HG03558 (cell line): ENCODE measurements at regions not wholly inside any gene's neighbourhood (a gene's known extent, or its start where the extent isn't known, plus 50 kb on each side); places are given as distances from the start of the nearest gene placed in this dataset.

Experiments
- ATAC-seq: cut with Tn5 transposase; IDR thresholded peaks from one replicate; pipeline ENCODE4 v1.9.1; 2021; ENCODE audit warnings: moderate number of reproducible peaks; ENCODE audit not compliant: unreplicated experiment; ENCODE audit errors: extremely low read depth

DNA sequence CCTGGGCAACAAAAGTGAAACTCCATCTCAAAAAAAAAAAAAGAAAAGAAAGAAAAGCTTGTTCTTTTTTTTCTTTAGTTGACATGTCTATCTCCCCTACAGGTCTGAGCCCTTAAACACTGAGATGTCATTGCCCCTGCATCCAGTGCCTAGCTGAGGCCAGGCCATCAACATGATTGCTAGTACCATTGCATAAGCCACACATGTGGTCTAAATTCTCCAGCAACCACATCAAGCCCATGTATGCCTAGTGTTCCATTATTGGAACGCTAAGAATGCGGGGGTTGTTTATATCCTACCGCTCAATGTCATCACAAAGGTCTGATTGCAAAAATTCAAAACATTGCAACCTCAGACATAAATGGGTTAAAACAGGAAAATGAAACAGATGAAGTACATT lies 62.7 kb downstream of the NPTX2 start:
- no peak for ATAC-seq

DNA sequence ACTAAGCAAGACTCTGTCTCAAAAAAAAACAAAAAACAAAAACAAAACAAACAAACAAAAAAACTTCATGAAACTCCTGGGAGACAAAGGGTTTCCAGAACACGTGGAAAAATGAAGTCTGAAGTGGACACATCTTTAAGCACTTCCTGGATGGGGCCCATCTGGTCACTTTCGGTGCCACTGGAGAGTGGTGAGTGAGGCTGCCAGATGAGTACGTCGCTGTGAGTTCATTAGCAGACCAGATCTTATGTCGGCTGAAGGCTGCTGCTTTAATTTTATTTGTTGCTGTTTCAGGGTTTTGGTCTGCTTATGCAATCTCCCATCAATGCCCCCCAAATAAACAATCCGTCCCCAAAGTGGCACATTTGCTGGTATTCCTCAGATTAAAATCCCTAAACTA lies 64.4 kb downstream of the NPTX2 start:
- ATAC-seq = no peak

DNA sequence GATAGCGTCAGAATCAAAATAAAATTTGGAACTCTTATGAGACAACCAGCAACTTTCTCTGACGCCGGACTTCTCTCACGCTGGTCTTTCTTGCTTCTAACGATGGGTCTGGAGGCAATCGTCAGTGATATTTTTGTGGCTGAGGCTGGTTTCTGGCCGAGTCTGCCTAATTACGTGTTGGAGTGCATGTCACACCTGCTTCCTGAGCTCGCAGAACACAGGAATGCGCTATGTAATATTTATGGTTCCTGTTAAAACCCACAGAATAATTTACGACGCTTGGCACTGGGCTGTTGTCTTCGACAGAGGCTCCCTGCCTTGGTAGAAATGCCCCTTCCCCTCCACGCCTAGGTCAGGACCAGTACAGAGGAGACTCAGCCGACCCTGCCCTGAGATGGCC lies 64.9 kb downstream of the NPTX2 start:
- no peak for ATAC-seq

DNA sequence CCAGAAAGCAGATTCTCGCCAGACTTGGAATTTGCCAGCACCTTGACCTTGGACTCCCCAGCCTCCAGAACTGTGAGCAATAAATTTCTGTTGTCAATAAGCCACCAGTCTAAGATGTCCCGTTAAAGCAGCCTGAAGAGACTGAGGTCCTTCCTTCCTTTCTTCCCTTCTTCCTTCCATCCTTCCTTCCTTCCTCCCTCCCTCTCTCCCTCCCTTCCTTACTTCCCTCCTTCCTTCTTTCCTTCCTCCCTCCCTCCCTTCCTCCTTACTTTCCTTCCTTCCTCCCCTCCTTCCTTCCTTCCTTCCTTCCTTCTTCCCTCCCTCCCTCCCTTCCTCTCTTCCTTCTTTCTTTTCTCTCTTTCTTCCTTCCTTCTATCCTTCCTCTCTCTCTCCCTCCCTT lies 66.4 kb downstream of the NPTX2 start:
- ATAC-seq = no peak

DNA sequence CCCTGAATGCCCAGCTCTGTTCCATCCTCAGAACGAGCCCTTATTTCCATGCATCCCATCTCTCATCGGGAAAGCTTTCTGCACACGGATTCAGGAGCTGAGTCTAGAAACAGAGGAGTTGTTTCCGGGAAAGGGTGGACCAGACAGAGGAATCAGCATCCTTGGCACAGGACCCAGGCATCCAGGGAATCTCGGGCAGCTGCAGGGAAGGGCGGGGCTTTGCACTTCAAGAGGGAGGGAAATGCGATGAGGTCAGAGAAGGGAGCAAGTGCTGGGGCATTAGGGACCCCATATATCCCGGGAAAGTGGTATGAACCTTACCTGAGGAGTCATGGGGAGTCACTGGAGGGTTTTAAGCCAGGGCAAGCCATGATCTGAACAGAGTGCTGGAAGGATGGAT lies 68.5 kb downstream of the NPTX2 start:
- no peak for ATAC-seq

DNA sequence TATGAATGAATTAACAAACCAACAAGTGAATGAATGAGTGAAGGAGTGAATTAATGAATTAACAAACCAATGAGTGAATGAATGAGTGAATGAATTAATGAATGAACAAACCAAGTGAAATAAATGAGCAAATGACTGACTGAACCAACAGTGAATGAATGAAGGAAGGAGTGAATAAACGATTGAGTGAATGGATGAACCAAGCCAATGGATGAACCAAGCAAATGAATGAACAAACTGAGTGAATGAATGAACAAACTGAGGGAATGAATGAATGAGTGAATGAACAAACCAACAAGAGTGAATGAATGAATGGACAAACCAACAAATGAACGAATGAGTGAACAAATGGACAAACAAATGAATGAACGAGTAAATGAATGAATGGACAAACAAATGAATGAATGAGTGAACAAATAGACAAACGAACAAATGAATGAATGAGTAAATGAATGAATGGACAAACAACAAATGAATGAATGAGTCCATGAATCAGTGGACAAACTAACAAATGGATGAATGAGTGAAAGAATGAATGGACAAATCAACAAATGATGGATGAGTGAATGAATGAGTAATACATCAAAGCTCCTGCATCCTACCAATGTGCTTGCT lies 69.5 kb downstream of the NPTX2 start:
- no peak for ATAC-seq

DNA sequence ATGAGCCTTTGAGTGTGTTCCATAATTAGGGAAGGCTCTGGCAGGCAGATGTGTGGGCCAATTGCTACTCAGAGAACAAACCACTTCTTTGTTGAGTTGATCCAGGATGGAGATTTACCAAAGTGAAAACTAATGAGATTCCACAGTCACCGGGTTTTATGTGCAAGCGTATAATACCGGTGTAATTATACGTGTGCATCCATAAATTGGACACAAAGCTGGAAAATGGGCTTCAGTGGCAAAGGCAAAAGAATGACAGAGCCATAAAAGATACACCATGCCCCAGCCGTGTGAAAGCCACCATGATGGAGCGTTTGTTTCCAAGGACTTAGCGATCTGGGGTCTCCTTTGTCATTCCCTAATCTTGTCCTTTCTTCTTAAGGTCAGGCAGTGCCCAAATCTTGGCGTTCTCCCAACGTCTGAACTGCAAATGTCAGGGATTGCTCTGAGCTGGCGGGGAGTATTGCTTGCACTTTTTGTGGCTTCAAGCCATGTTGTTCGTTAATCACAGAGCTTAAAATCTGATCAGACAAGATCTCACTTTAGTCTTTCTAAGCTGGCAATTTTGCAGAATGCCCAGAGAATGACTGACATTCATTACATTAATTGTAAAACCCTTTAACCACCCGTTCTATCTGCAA lies 70.1 kb downstream of the NPTX2 start:
- no peak for ATAC-seq

DNA sequence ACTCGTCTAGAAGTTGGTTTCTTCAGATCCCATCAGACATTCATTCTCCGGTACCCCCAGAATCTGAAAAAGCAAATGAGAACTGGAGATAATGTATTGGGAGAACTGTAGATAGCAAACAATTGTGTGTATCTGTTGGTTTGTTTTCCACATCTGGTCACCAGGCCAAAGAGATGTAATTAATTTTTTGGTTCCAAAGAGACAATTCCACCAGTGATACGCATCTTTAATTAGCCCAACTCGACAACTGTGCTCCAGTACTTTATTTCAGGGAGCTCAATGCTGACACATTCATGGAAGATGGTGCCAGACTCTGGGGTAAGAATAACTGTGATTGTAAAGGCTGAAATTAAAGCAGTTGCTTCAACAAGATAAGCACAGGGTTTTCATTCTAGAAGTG lies 74.5 kb downstream of the NPTX2 start:
- ATAC-seq = no peak

DNA sequence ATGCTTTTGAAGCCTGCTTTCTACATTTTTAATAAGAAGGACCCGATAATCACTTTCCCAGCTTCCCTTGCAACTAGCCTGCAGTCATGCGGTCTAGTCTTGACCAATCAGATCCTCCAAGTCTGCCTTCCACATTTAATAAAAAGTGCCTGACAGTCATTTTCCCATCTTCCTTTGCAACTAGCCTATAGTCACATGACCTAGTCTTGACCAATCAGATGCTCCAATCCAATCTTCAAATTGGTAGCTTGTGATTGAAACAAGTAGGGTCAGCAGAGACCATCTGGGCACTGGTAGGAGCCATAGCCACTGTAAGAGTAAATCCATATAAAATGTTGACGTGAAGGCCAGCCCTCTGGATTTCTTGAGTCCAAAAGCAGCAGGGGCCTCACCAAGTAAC lies 80.0 kb downstream of the NPTX2 start:
- ATAC-seq = no peak

DNA sequence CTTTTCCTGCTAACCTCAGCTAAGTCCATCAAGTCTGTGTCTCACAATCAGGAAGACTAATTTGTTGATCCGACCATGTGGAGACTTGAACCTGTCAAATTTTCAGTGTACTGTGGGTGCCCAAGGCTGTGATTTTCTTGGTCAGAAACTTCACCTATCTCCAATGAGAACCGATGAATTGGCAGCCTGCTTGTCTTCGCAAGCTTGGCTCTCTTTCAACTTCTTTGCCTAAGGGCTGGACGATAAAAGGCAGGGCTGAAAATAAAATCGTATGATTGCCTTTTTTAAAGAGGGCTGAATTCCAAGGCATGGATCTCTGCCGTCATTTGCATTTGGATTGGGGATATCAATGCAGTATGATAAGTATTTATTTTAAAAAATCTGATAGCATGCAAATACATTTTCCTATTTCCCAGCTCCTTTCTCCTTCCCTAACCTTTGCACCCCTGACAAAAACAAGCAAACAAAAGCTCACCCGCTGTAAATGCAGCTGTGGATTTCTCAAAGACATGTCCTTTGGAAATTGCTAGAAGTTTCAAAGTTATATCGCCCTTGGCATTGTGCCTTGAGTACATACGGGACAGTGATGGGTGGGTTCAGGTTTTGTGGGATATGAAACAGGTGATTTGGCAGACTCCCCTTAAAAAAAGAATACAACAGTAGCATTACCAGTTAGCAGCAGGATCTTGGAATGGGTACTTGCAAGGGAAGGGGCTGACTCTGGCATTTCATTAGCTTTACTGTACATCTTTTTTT lies 80.6 kb downstream of the NPTX2 start:
- ATAC-seq = no peak

DNA sequence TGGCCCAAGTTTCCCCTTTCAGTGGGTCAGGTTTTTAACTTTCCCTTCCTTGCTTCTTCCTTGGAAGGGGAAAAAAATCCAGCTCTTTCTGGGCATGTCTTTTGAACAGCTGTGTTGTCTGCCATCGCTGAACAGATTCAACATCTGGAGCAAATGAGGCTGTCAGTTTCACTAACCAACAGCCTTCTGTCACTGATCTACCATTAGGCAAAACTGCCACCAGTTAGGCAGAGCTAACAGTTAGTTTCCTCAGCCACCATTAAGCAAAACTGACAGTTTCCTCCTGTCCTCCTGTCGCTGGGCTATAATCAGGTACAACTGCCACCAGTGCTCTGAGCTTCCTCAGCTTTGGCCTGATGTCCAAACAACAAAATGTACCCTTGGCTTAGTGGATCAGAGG lies 81.9 kb downstream of the NPTX2 start:
- ATAC-seq = no peak

DNA sequence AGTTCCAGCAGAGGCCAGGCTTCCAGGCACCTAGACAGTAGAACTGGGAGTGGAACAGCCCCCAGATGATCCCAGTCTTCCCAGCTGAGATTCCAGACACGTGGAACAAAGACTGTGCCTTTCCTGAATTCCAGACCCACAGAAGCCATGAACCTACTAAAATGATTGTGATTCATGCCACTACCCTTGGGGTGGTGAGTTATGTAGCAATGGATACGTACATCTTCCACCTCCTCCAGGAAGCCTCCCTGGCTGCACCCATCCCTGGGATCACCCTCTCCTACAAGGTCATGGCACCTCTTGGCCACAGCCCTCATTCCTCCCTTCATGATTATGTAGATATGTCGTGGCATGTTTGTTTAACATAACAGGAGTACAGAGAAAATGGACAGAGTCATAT lies 83.4 kb downstream of the NPTX2 start:
- no peak for ATAC-seq

DNA sequence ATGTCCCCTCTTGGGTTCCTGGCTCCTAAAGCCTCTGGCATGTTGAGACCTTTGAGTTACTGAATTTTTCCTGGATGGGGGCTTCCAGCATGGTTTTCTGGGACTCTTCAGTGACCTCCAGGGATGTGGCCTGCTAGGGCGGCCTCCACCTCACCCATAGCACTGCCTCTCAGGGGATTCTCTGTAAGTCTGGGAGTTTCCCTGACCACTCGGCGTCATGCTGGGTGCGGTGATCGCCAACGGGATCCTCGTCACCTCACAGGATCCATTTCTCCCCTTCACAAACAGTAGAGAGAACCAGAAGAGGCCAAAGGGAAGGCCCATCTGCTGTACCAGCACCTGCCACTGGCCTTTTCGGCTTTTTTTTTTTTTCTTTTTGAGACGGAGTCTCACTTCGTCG lies 84.3 kb downstream of the NPTX2 start:
- ATAC-seq = no peak

DNA sequence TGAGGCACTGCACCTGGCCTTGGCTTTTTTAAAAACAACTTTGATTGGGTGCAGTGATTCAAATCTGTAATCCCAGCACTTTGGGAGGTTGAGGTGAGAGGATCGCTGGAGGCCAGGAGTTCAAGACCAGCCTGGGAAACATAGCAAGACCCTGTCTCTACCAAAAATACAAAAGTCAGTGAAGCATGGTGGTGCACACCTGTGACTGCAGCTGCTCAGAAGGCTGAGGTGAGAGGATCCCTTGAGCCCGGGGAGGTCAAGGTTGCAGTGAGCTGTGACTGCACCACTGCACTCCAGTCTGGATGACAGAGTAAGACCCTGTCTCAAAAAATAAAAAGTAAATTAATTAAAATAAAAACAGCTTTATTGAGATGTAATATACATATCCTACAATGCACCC lies 84.9 kb downstream of the NPTX2 start:
- no peak for ATAC-seq

DNA sequence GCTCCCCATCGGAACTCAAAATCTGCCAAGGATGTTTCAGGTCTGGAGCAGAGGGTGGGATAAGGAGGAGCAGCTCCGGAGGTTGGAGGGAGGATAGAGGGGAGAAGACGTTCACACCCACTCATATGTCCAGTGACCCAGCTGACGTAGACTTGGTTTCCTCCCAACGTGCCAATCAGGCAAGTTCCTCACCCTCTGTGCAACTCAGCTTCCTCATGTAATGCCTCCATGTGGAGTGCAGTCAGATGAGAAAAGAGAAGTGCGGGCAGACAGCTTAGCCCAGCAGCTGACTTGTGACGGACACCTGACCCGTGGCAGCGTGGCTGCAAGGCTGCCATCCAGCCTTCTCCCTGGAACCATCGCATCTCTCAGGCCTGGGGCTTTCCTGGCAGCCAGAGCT lies 86.8 kb downstream of the NPTX2 start:
- no peak for ATAC-seq

DNA sequence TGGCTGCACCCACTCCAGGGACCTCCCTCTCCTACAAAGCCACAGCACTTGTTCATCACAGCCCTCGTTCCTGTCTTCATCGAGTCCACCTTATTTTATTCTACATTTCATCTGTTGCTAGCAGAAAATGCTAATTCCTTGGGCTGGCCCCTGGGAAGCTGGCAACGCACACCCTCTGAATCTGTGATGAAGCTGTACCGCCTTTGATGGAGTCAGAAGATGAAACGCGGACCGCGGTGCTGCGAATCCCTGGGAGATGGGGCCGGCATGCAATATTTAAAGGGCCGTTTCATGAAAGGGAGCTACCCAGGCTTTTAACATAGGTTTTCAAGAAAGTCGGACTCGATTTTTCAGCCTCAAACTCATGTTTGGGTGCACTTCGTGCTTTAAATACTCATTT lies 88.5 kb downstream of the NPTX2 start:
- no peak for ATAC-seq

DNA sequence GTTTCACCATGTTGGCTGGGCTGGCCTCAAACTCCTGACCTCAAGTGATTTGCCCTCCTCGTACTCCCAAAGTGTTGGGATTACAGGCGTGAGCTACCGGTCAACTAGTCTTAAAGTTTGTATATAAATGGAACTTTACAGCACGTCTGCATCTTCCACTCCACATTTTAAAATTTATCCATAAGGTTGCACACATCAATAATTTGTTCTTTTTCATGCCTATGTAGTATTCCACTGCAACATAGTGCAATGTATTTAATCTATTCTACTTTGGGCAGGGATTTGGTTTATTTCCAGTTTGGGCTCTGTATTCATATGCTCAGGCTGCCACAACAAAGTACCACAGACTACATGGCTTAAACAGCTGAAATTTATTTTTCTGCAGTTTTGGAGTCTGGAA lies 90.0 kb downstream of the NPTX2 start:
- ATAC-seq = no peak

DNA sequence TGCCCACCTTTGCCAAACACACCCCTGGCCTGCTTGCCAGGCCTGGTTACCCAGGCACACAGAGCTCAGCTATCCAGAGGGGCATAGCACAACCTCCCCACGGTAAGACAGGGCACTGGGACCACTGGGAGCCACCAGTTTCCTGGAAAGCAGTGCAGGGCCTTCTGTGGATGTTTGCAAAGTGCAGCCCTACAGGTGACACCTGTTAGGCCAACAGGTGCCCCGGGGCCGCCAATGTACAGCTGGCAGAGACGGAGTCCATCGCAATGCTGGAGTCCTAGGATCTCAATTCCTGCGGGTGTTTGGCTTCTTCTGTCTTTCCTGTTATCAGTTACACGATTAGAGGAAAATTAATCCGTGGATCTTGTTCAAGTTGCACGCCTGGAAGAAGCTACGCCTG lies 94.9 kb downstream of the NPTX2 start:
- ATAC-seq = no peak

DNA sequence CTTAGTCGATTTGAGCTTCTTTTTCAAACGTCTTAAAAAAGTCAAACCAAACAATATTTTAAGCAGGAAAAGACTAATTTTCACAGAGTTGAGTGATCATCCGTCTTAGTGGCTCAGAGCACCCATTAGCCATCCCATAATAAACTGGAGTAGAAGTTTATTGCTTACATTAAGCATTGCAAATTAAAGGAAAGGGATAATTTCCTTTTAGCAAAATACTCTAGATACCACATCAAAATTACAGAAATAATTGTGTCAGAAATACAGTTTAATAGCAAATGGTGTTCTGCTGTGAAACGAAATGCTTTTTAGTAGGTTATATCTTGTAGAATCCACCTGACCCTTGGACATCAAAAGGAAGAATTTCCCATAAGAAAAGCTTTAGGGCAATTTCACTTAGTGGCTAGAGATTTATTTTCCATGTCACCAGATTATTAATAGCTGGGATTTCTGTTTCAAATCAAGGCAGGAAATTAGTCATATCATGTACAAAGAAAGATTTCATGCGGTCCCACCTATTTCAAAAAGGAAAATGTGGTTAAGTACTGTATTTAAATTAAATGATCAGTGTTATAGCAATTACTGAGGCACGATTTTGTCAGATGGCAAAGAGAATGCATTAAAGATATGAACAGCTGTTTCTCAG lies 96.2 kb downstream of the NPTX2 start:
- ATAC-seq = no peak

DNA sequence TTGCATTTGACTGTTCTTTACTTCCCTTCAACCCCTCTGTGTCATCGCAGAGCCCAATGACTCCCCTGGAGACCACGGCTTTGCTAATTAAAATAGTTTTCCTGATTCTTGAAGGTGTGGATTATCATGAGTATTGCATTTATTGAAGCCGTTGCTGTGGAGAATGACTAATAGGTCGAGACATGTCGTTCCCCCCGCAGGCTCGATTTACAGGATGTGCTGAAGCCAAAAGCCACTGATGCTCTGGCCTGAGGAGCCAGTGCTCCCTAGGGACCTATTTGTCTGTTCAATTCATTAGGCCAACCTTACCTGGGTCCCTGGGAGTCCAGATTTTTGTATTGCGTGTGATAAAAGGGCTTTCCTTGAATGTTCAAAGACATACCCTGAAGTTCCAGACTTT lies 102.3 kb downstream of the NPTX2 start:
- no peak for ATAC-seq

DNA sequence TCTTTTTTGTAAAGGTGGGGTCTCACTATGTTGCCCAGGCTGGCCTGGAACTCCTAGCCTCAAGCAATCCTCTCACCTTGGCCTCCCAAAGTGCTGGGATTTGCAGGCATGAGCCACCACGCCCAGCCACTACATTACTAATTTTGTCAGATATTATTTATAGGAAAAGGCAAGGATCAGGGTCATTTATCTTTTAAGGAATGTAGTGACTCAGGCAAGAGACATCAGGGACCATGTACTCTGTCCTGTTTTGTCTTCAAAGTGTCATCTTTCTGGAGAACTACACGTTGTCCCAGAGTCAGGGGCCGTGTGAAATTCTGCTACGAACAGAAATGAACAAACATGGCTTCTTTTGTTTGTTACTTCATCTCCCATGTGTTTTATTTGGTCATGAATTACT lies 105.3 kb downstream of the NPTX2 start:
- no peak for ATAC-seq
